ENCODE measurements at regions not wholly inside any gene's neighbourhood (a gene's known extent, or its start where the extent isn't known, plus 50 kb on each side); places are given as distances from the start of the nearest gene placed in this dataset.

- in situ Hi-C loops (cut with HindIII; ENCODE audit: low pct_unique_long_range_greater_than_20kb, low sequenced_read_pairs), result no loop called here
Measured at GRCh38 chr11:16611926-16612565, 126.4 kb upstream of the C11orf58 start.

GRCh38 chr11:16611401-16611921 lies 127.0 kb upstream of the C11orf58 start:
- POLR2A ChIA-PET, result no interaction called here
- intact Hi-C loops (cut with micrococcal nuclease; ENCODE audit: unreplicated experiment) (loop anchor here (5.0 kb wide), 3 partner anchors 789 to 1284 kb away; no protein-coding TSS in a partner anchor), in situ Hi-C loops (cut with HindIII; ENCODE audit: low pct_unique_long_range_greater_than_20kb, low sequenced_read_pairs) (no loop called here)
- Histone ChIP-seq H3K36me3 (ENCODE audit: control insufficient read depth, insufficient read depth, low read length) (no peaks in the 10 kb centered on the region), H3K27me3 (ENCODE audit: control insufficient read depth, insufficient read depth, low read length) (peaks cover 55% of the 10 kb centered on the region), H3K4me1 (ENCODE audit: control insufficient read depth, insufficient read depth, low read length) (peaks cover 15% of the 10 kb centered on the region), H3K9me3 (ENCODE audit: control insufficient read depth, insufficient read depth, low read depth, low read length) (no peaks in the 10 kb centered on the region), H3K27ac (ENCODE audit: low read length) (no peak overlapping the region), H3K4me3 (ENCODE audit: low read depth in 2 of 2, low read length in 2 of 2) (no peak overlapping the region)
- DNase-seq (ENCODE audit: low read depth, low spot score), result no peak
- no peak for TF ChIP-seq REST (IDR thresholded peaks at IDR 0.05; ENCODE audit: insufficient read depth in 1 of 2, low read depth in 2 of 2, low read length in 1 of 2)
- TF ChIP-seq POLR2AphosphoS5 (IDR thresholded peaks at IDR 0.05; ENCODE audit: low read depth, low read length), result no peak
- BruUV-seq (replicated peaks), result no TSS peak
- CTCF ChIA-PET, result no interaction called here
- ATAC-seq, result no peak

More at GRCh38 chr11:16611926-16612565, 126.4 kb upstream of the C11orf58 start:
- TF ChIP-seq SIN3A (IDR thresholded peaks at IDR 0.05; ENCODE audit: borderline replicate concordance, insufficient read depth, low read depth, low read length) (no peak), POLR2AphosphoS5 (IDR thresholded peaks at IDR 0.05; ENCODE audit: low read depth, low read length) (no peak), REST (IDR thresholded peaks at IDR 0.05; ENCODE audit: insufficient read depth in 1 of 2, low read depth in 2 of 2, low read length in 1 of 2) (no peak), TCF7L2 (IDR thresholded peaks at IDR 0.05; ENCODE audit: low read depth, low read length) (no peak)
- H3K9me3 ChIP-seq (ENCODE audit: control insufficient read depth, insufficient read depth, low read depth, low read length), result no peaks in the 10 kb centered on the region
- no peak for DNase-seq (ENCODE audit: low read depth, low spot score)
- no peaks in the 10 kb centered on the region for H3K36me3 ChIP-seq (ENCODE audit: control insufficient read depth, insufficient read depth, low read length)
- no peak for ATAC-seq
- intact Hi-C loops (cut with micrococcal nuclease; ENCODE audit: unreplicated experiment), result loop anchor here (5.0 kb wide), 3 partner anchors 790 to 1285 kb away; no protein-coding TSS in a partner anchor
- CTCF ChIA-PET, result no interaction called here
- no peak overlapping the region for H3K4me3 ChIP-seq (ENCODE audit: low read depth in 2 of 2, low read length in 2 of 2)
- H3K4me1 ChIP-seq (ENCODE audit: control insufficient read depth, insufficient read depth, low read length), result peaks cover 12% of the 10 kb centered on the region
- BruUV-seq (replicated peaks), result no TSS peak
- no peak overlapping the region for H3K27ac ChIP-seq (ENCODE audit: low read length)
- POLR2A ChIA-PET, result no interaction called here
- peaks cover 56% of the 10 kb centered on the region for H3K27me3 ChIP-seq (ENCODE audit: control insufficient read depth, insufficient read depth, low read length)
